ENCODE measurements at regions not wholly inside any gene's neighbourhood (a gene's known extent, or its start where the extent isn't known, plus 50 kb on each side); places are given as distances from the start of the nearest gene placed in this dataset.
"Not testable (repeated sequence)": the region's sequence is repeated elsewhere in the genome, so short reads cannot be mapped to it uniquely, and the experiment has no call there.

GRCh38 chrX:115840729-115841409 is 279.9 kb downstream of the PLS3 start:
- not testable (repeated sequence) for H3K4me3 ChIP-seq (ENCODE audit: low read length in 3 of 3); H3K27me3 ChIP-seq (ENCODE audit: control insufficient read depth in 3 of 3, insufficient read depth in 3 of 3, low read length in 3 of 3); H3K9me3 ChIP-seq (ENCODE audit: control insufficient read depth in 3 of 3, low read length in 3 of 3); H3K36me3 ChIP-seq (ENCODE audit: control insufficient read depth in 3 of 3, insufficient read depth in 3 of 3, low read length in 3 of 3); H3K4me1 ChIP-seq (ENCODE audit: control insufficient read depth in 3 of 3, insufficient read depth in 3 of 3, low read length in 3 of 3); H3K27ac ChIP-seq (ENCODE audit: low read depth, low read length); H3K9ac ChIP-seq (ENCODE audit: low read depth in 1 of 3, low read length in 3 of 3)

GRCh38 chrX:115850986-115851385 is 290.0 kb downstream of the PLS3 start:
- not testable (repeated sequence) for H3K4me3 ChIP-seq (ENCODE audit: low read length in 3 of 3); H3K27me3 ChIP-seq (ENCODE audit: control insufficient read depth in 3 of 3, insufficient read depth in 3 of 3, low read length in 3 of 3); H3K36me3 ChIP-seq (ENCODE audit: control insufficient read depth in 3 of 3, insufficient read depth in 3 of 3, low read length in 3 of 3); H3K27ac ChIP-seq (ENCODE audit: low read depth, low read length); H3K9me3 ChIP-seq (ENCODE audit: control insufficient read depth in 3 of 3, low read length in 3 of 3); H3K4me1 ChIP-seq (ENCODE audit: control insufficient read depth in 3 of 3, insufficient read depth in 3 of 3, low read length in 3 of 3); H3K9ac ChIP-seq (ENCODE audit: low read depth in 1 of 3, low read length in 3 of 3)

DNA sequence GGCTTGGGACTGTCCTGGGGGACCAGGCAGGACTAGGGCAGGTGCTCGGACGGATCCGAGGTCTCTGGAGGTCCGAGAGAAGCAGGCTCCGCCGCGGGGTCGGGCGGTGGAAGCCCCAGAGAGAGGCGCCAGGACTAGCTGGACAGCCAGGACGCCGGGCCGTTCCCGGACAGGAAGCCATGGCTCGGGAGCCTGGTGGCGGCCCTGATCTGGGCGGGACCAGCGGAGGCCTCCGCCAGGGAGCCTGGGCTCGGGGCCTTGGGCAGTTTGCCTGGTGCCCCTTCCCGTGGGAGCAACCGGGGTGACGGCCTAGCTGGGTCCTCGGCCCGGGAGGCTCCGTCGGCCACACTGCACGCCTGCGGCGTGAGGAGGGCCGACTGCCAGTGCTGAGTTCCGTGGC is 292.3 kb downstream of the PLS3 start:
- not testable (repeated sequence) for H3K27ac ChIP-seq (ENCODE audit: low read depth, low read length)

DNA sequence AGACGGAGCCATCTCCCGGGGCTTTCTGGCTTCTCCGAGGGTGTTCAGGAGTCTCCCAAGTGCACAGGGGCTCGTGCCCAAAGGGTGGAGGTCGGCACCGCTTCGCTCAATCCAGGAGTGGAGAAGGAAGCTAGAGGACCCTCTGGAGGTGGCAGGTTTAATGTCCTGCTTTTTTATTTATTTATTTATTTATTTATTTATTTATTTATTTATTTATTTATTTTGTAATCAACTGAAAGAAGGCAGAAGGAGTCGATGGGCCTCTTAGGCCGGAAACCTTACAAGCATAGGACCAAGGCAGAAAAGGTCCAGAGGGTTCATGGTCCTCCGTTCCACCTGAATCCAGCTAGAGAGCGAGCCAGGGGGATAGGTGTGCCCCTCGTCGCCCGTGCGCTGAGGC is 289.4 kb upstream of the AGTR2 start:
- not testable (repeated sequence) for H3K27ac ChIP-seq (ENCODE audit: low read depth, low read length); H3K27me3 ChIP-seq (ENCODE audit: control insufficient read depth in 3 of 3, insufficient read depth in 3 of 3, low read length in 3 of 3); H3K9ac ChIP-seq (ENCODE audit: low read depth in 1 of 3, low read length in 3 of 3); H3K4me1 ChIP-seq (ENCODE audit: control insufficient read depth in 3 of 3, insufficient read depth in 3 of 3, low read length in 3 of 3); H3K9me3 ChIP-seq (ENCODE audit: control insufficient read depth in 3 of 3, low read length in 3 of 3); H3K4me3 ChIP-seq (ENCODE audit: low read length in 3 of 3); H3K36me3 ChIP-seq (ENCODE audit: control insufficient read depth in 3 of 3, insufficient read depth in 3 of 3, low read length in 3 of 3)

More for the DNA sequence above, 292.3 kb downstream of the PLS3 start:
- H3K36me3 ChIP-seq (ENCODE audit: control insufficient read depth in 3 of 3, insufficient read depth in 3 of 3, low read length in 3 of 3); H3K9me3 ChIP-seq (ENCODE audit: control insufficient read depth in 3 of 3, low read length in 3 of 3); H3K9ac ChIP-seq (ENCODE audit: low read depth in 1 of 3, low read length in 3 of 3); H3K27me3 ChIP-seq (ENCODE audit: control insufficient read depth in 3 of 3, insufficient read depth in 3 of 3, low read length in 3 of 3); H3K4me3 ChIP-seq (ENCODE audit: low read length in 3 of 3); H3K4me1 ChIP-seq (ENCODE audit: control insufficient read depth in 3 of 3, insufficient read depth in 3 of 3, low read length in 3 of 3): not testable (repeated sequence)

- not testable (repeated sequence) for H3K27me3 ChIP-seq (ENCODE audit: control insufficient read depth in 3 of 3, insufficient read depth in 3 of 3, low read length in 3 of 3); H3K27ac ChIP-seq (ENCODE audit: low read depth, low read length); H3K36me3 ChIP-seq (ENCODE audit: control insufficient read depth in 3 of 3, insufficient read depth in 3 of 3, low read length in 3 of 3); H3K9ac ChIP-seq (ENCODE audit: low read depth in 1 of 3, low read length in 3 of 3); H3K4me3 ChIP-seq (ENCODE audit: low read length in 3 of 3); H3K4me1 ChIP-seq (ENCODE audit: control insufficient read depth in 3 of 3, insufficient read depth in 3 of 3, low read length in 3 of 3); H3K9me3 ChIP-seq (ENCODE audit: control insufficient read depth in 3 of 3, low read length in 3 of 3)
Measured at GRCh38 chrX:115884121-115884520, 286.4 kb upstream of the AGTR2 start.

DNA sequence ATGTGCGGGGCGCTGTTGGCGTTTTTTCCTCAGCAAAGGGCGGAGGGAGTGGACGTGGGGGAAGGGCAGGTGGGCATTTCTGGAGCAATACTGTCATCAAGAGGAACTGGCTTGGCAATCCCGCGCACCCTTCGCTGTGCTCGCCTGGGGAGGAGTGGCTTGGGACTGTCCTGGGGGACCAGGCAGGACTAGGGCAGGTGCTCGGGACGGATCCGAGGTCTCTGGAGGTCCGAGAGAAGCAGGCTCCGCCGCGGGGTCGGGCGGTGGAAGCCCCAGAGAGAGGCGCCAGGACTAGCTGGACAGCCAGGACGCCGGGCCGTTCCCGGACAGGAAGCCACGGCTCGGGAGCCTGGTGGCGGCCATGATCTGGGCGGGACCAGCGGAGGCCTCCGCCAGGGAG is 282.5 kb upstream of the AGTR2 start:
- H3K27me3 ChIP-seq (ENCODE audit: control insufficient read depth in 3 of 3, insufficient read depth in 3 of 3, low read length in 3 of 3); H3K4me1 ChIP-seq (ENCODE audit: control insufficient read depth in 3 of 3, insufficient read depth in 3 of 3, low read length in 3 of 3); H3K27ac ChIP-seq (ENCODE audit: low read depth, low read length); H3K9me3 ChIP-seq (ENCODE audit: control insufficient read depth in 3 of 3, low read length in 3 of 3); H3K36me3 ChIP-seq (ENCODE audit: control insufficient read depth in 3 of 3, insufficient read depth in 3 of 3, low read length in 3 of 3): not testable (repeated sequence)
- peak overlapping the region in 1 of 3 donors; percentile 71 for H3K4me3 ChIP-seq (ENCODE audit: low read length in 3 of 3)
- peak overlapping the region in 1 of 3 donors; percentile 64 for H3K9ac ChIP-seq (ENCODE audit: low read depth in 1 of 3, low read length in 3 of 3)

GRCh38 chrX:115888519-115888918 is 282.0 kb upstream of the AGTR2 start:
- not testable (repeated sequence) for H3K9me3 ChIP-seq (ENCODE audit: control insufficient read depth in 3 of 3, low read length in 3 of 3); H3K27me3 ChIP-seq (ENCODE audit: control insufficient read depth in 3 of 3, insufficient read depth in 3 of 3, low read length in 3 of 3); H3K4me3 ChIP-seq (ENCODE audit: low read length in 3 of 3); H3K36me3 ChIP-seq (ENCODE audit: control insufficient read depth in 3 of 3, insufficient read depth in 3 of 3, low read length in 3 of 3); H3K27ac ChIP-seq (ENCODE audit: low read depth, low read length); H3K4me1 ChIP-seq (ENCODE audit: control insufficient read depth in 3 of 3, insufficient read depth in 3 of 3, low read length in 3 of 3); H3K9ac ChIP-seq (ENCODE audit: low read depth in 1 of 3, low read length in 3 of 3)

DNA sequence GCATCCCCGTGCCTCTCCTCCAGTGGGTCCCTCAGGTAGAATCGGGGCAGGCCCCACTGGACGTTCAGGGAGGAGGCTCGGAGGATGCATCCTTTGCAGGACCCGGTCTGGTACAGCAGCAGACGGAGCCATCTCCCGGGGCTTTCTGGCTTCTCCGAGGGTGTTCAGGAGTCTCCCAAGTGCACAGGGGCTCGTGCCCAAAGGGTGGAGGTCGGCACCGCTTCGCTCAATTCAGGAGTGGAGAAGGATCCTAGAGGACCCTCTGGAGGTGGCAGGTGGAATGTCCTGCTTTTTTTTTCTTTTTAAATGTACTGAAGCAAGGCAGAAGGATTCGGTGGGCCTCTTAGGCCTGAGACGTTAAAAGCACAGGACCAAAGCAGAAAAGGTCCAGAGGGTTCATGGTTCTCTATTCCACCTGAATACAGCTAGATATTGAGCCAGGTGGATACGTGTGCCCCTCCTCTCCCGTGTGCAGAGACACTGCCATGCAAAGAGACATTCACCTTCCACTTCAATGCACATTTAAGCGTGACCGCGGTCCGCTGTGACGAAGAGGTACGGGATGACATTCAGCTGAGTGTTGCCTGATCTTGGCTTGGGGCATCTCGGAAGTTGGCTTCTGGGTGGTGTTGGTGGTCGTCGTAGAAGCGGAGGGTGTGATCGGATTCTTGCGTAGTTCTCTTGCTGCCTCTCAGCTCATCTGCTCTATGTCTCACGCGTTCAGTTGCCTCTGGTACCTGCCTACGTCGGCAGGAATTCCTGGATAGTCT is 281.2 kb upstream of the AGTR2 start:
- Histone ChIP-seq H3K4me3 (ENCODE audit: low read length in 3 of 3) (no peak overlapping the region), H3K36me3 (ENCODE audit: control insufficient read depth in 3 of 3, insufficient read depth in 3 of 3, low read length in 3 of 3) (no peaks in the 10 kb centered on the region), H3K27me3 (ENCODE audit: control insufficient read depth in 3 of 3, insufficient read depth in 3 of 3, low read length in 3 of 3) (no peaks in the 10 kb centered on the region), H3K9ac (ENCODE audit: low read depth in 1 of 3, low read length in 3 of 3) (no peak overlapping the region), H3K9me3 (ENCODE audit: control insufficient read depth in 3 of 3, low read length in 3 of 3) (no peaks in the 10 kb centered on the region), H3K27ac (ENCODE audit: low read depth, low read length) (no peak overlapping the region), H3K4me1 (ENCODE audit: control insufficient read depth in 3 of 3, insufficient read depth in 3 of 3, low read length in 3 of 3) (peaks cover 0 to 8% (median 0%) of the 10 kb centered on the region in 3 donors)

- Histone ChIP-seq H3K36me3 (ENCODE audit: control insufficient read depth in 3 of 3, insufficient read depth in 3 of 3, low read length in 3 of 3) (no peaks in the 10 kb centered on the region), H3K9ac (ENCODE audit: low read depth in 1 of 3, low read length in 3 of 3) (no peak overlapping the region), H3K4me3 (ENCODE audit: low read length in 3 of 3) (peak overlapping the region in 1 of 3 donors; percentile 73), H3K27me3 (ENCODE audit: control insufficient read depth in 3 of 3, insufficient read depth in 3 of 3, low read length in 3 of 3) (no peaks in the 10 kb centered on the region), H3K27ac (ENCODE audit: low read depth, low read length) (no peak overlapping the region), H3K9me3 (ENCODE audit: control insufficient read depth in 3 of 3, low read length in 3 of 3) (no peaks in the 10 kb centered on the region), H3K4me1 (ENCODE audit: control insufficient read depth in 3 of 3, insufficient read depth in 3 of 3, low read length in 3 of 3) (peaks cover 0 to 8% (median 0%) of the 10 kb centered on the region in 3 donors)
Measured at GRCh38 chrX:115892056-115892708, 278.4 kb upstream of the AGTR2 start.

All from skeletal muscle tissue (tissue), 3 donors.